Panc1 (cell line): ENCODE measurements at regions not wholly inside any gene's neighbourhood (a gene's known extent, or its start where the extent isn't known, plus 50 kb on each side); places are given as distances from the start of the nearest gene placed in this dataset.

ENCODE experiments used
- ATAC-seq: fragments of 200-7000 bp; cut with Tn5 transposase; 2 replicates; pipeline ENCODE4 v1.9.1; 2020; ENCODE audit warnings: mild to moderate bottlenecking, moderate library complexity
- BruUV-seq: library from RNA; stranded (reverse); fragments of 400-500 nt; replicated peaks from 2 replicates; lab custom pipeline; 2021; lab: Mats Ljungman, UMichigan
- CTCF ChIA-PET: fragments of 300-600 bp; sonication (Branson Sonifier 250); formaldehyde crosslinking; loops from one replicate; lab custom pipeline; 2022; ENCODE audit warnings: antibody characterized with exemption; lab: Charles Lee
- POLR2A ChIA-PET: fragments of 300-600 bp; sonication (Branson Sonifier 250); formaldehyde crosslinking; loops from one replicate; lab custom pipeline; 2022; ENCODE audit warnings: antibody characterized with exemption; lab: Charles Lee
- DNase-seq: peaks from one replicate; pipeline ENCODE4 v3.0.0-alpha.2; 2010; ENCODE audit warnings: low read depth, low spot score
- H3K27ac ChIP-seq: 2 replicates; pipeline ENCODE4 v1.5.1; 2011; ENCODE audit warnings: mild to moderate bottlenecking, low read length, inconsistent platforms
- H3K27me3 ChIP-seq: fragments of 200-500 bp; sonication (Bioruptor generic); 2 replicates; pipeline ENCODE4 v1.6.0; 2014; ENCODE audit warnings: low read length, inconsistent platforms; ENCODE audit not compliant: control insufficient read depth, insufficient read depth
- H3K36me3 ChIP-seq: fragments of 200-500 bp; sonication (Bioruptor generic); 2 replicates; pipeline ENCODE4 v1.5.1; 2014; ENCODE audit warnings: inconsistent platforms, mild to moderate bottlenecking, low read length, moderate library complexity; ENCODE audit not compliant: control insufficient read depth, insufficient read depth
- H3K4me1 ChIP-seq: 2 replicates; pipeline ENCODE4 v1.5.1; 2011; ENCODE audit warnings: inconsistent platforms, mild to moderate bottlenecking, low read length, moderate library complexity; ENCODE audit not compliant: control insufficient read depth, insufficient read depth
- H3K4me3 ChIP-seq, 2 experiments: 2 replicates each; pipeline ENCODE4 v1.5.1; 2011 to 2012; ENCODE audit warnings: low read depth in 2 of 2, low read length in 2 of 2, mild to moderate bottlenecking in 2 of 2, inconsistent platforms in 1 of 2, moderate library complexity in 1 of 2
- H3K9me3 ChIP-seq: fragments of 200-500 bp; sonication (Bioruptor generic); 2 replicates; pipeline ENCODE4 v1.5.1; 2014; ENCODE audit warnings: low read depth, mild to moderate bottlenecking, inconsistent platforms, low read length, moderate library complexity; ENCODE audit not compliant: control insufficient read depth, insufficient read depth
- CTCF ChIP-seq: fragments of 450-650 bp; IDR thresholded peaks from 2 replicates; pipeline ENCODE4 v1.5.1; 2017; ENCODE audit warnings: mild to moderate bottlenecking
- POLR2AphosphoS5 ChIP-seq: IDR thresholded peaks from 2 replicates; pipeline ENCODE4 v1.6.1; 2012; ENCODE audit warnings: mild to moderate bottlenecking, low read depth, low read length, moderate library complexity
- REST ChIP-seq, 2 experiments: IDR thresholded peaks; 2 replicates each; pipeline ENCODE4 v1.6.1; 2011 to 2012; ENCODE audit warnings: low read depth in 2 of 2, control low read depth in 1 of 2, low read length in 1 of 2, mild to moderate bottlenecking in 1 of 2, moderate library complexity in 1 of 2; ENCODE audit not compliant: insufficient read depth in 1 of 2
- SIN3A ChIP-seq: IDR thresholded peaks from 2 replicates; pipeline ENCODE4 v1.6.1; 2012; ENCODE audit warnings: low read depth, mild to moderate bottlenecking, low read length, moderate library complexity, borderline replicate concordance; ENCODE audit not compliant: insufficient read depth
- TCF7L2 ChIP-seq: IDR thresholded peaks from 2 replicates; pipeline ENCODE4 v1.6.1; 2011; ENCODE audit warnings: mild to moderate bottlenecking, low read depth, low read length, inconsistent platforms
- in situ Hi-C: cut with HindIII; loops from 2 replicates; pipeline ENCODE4 v1.10.0; 2016; ENCODE audit warnings: low sequenced_read_pairs, low pct_unique_long_range_greater_than_20kb
- intact Hi-C: fragments of 100-400 bp; cut with micrococcal nuclease; formaldehyde crosslinking; loops from one replicate; pipeline ENCODE4 v1.10.0; 2022; ENCODE audit not compliant: unreplicated experiment

- ATAC-seq (no peak), DNase-seq (no peak)
- H3K27ac ChIP-seq: no peak overlapping the region
- CTCF ChIA-PET: no interaction called here
- no peaks in the 10 kb centered on the region for H3K27me3 ChIP-seq
- no TSS peak for BruUV-seq
- no peaks in the 10 kb centered on the region for H3K9me3 ChIP-seq
- H3K4me3 ChIP-seq: no peak overlapping the region
- POLR2A ChIA-PET: no interaction called here
- in situ Hi-C loops (no loop called here), intact Hi-C loops (no loop called here)
- no peaks in the 10 kb centered on the region for H3K36me3 ChIP-seq
- TF ChIP-seq TCF7L2 (no peak), CTCF (no peak)
- no peaks in the 10 kb centered on the region for H3K4me1 ChIP-seq
Observed at GRCh38 chr13:37397535-37397934, 201.0 kb downstream of the POSTN start.

GRCh38 chr13:37395544-37395943, 203.0 kb downstream of the POSTN start:
- TF ChIP-seq CTCF (no peak), SIN3A (no peak), TCF7L2 (no peak), REST (IDR thresholded peaks at IDR 0.05; ENCODE audit: insufficient read depth in 1 of 2, low read depth in 2 of 2, low read length in 1 of 2) (no peak), POLR2AphosphoS5 (no peak)
- in situ Hi-C loops: no loop called here
- intact Hi-C loops: no loop called here
- H3K4me1 ChIP-seq: no peaks in the 10 kb centered on the region
- H3K27me3 ChIP-seq: no peaks in the 10 kb centered on the region
- no peak overlapping the region for H3K4me3 ChIP-seq
- H3K36me3 ChIP-seq: no peaks in the 10 kb centered on the region
- CTCF ChIA-PET: no interaction called here
- POLR2A ChIA-PET: no interaction called here
- DNase-seq (no peak), ATAC-seq (no peak)
- BruUV-seq: no TSS peak
- no peaks in the 10 kb centered on the region for H3K9me3 ChIP-seq
- no peak overlapping the region for H3K27ac ChIP-seq

- ATAC-seq (no peak), DNase-seq (no peak)
- in situ Hi-C loops: no loop called here
- Histone ChIP-seq H3K4me3 (no peak overlapping the region), H3K9me3 (no peaks in the 10 kb centered on the region), H3K36me3 (no peaks in the 10 kb centered on the region), H3K4me1 (no peaks in the 10 kb centered on the region), H3K27ac (no peak overlapping the region), H3K27me3 (no peaks in the 10 kb centered on the region)
- TF ChIP-seq SIN3A (no peak), CTCF (no peak), POLR2AphosphoS5 (no peak)
- no TSS peak for BruUV-seq
- intact Hi-C loops: no loop called here
- ChIA-PET CTCF (no interaction called here), POLR2A (no interaction called here)
Observed at GRCh38 chr13:37392389-37392788, 206.2 kb downstream of the POSTN start.
